ENCODE measurements at regions not wholly inside any gene's neighbourhood (a gene's known extent, or its start where the extent isn't known, plus 50 kb on each side); places are given as distances from the start of the nearest gene placed in this dataset.

- TF ChIP-seq CTCF (IDR thresholded peaks at IDR 0.05) (no peak), POLR2A (IDR thresholded peaks at IDR 0.05) (no peak)
Measured at GRCh38 chr20:53706466-53707370, 113.1 kb upstream of the ZNF217 start.

All from body of pancreas (tissue), 4 donors.